GM12891 (cell line): ENCODE measurements at regions not wholly inside any gene's neighbourhood (a gene's known extent, or its start where the extent isn't known, plus 50 kb on each side); places are given as distances from the start of the nearest gene placed in this dataset.
A peak's percentile ranks its signal among the peaks of the same experiment; 100 is the strongest.

Experiments
- PAX5 ChIP-seq: IDR thresholded peaks from 2 replicates; pipeline ENCODE4 v1.6.1; 2011; ENCODE audit warnings: low read length, moderate library complexity, mild to moderate bottlenecking; ENCODE audit not compliant: insufficient read depth, severe bottlenecking
- POLR2A ChIP-seq: IDR thresholded peaks from 2 replicates; pipeline ENCODE4 v1.6.1; 2011; ENCODE audit warnings: low read depth, low read length, control low read depth
- POLR2AphosphoS5 ChIP-seq: IDR thresholded peaks from 2 replicates; pipeline ENCODE4 v1.6.1; 2011; ENCODE audit warnings: low read depth, low read length, control low read depth
- SPI1 ChIP-seq: IDR thresholded peaks from 2 replicates; pipeline ENCODE4 v1.6.1; 2011; ENCODE audit warnings: low read depth, low read length, control low read depth
- TAF1 ChIP-seq: IDR thresholded peaks from 2 replicates; pipeline ENCODE4 v1.6.1; 2011; ENCODE audit warnings: low read depth, low read length, control low read depth

DNA sequence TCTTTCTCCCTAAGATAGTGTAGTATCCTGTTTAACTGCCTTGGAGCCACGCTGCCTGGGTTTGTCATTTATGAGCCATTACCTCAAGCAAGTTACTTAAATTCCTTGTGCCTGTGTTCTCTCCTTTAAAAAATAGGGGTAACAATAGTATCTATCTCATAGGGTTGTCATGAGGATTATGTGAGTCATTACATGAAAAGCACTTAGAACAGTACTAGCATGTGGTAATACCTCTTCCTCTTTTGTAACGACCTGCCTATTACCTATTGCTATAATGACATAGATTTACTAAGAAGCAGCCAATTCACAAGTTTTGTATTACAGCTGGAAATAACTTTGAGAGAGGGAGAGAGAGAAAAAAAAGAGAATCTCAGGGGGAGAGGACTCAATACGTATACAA lies 834.7 kb downstream of the RAPGEF2 start:
- TF ChIP-seq POLR2A (no peak), TAF1 (no peak), POLR2AphosphoS5 (no peak), SPI1 (peak; percentile 86), PAX5 (no peak)
